OCI-M2 (cell line): ENCODE measurements at regions not wholly inside any gene's neighbourhood (a gene's known extent, or its start where the extent isn't known, plus 50 kb on each side); places are given as distances from the start of the nearest gene placed in this dataset.
"Not testable (repeated sequence)": the region's sequence is repeated elsewhere in the genome, so short reads cannot be mapped to it uniquely, and the experiment has no call there.

Experiments used
- DNase-seq: peaks from one replicate; lab custom pipeline; 2025; ENCODE audit not compliant: unreplicated experiment; lab: John Stamatoyannopoulos, UW

- DNase-seq, result no peak
Observed at GRCh38 chr10:22825841-22826240, 102.0 kb upstream of the ARMC3 start.

GRCh38 chr10:22824984-22825383 is 102.9 kb upstream of the ARMC3 start:
- DNase-seq, result no peak

- DNase-seq, result no peak
Observed at GRCh38 chr10:22824520-22824919, 103.3 kb upstream of the ARMC3 start.

- no peak for DNase-seq
Observed at GRCh38 chr10:22823109-22823508, 104.7 kb upstream of the ARMC3 start.

GRCh38 chr10:22821921-22822320 is 105.9 kb upstream of the ARMC3 start:
- DNase-seq, result not testable (repeated sequence)

GRCh38 chr10:22821501-22821900 is 106.4 kb upstream of the ARMC3 start:
- DNase-seq, result no peak

GRCh38 chr10:22816298-22816653 is 101.9 kb upstream of the PIP4K2A start:
- no peak for DNase-seq

- no peak for DNase-seq
Observed at GRCh38 chr10:22810643-22811465, 96.5 kb upstream of the PIP4K2A start.

GRCh38 chr10:22807238-22807637 is 92.9 kb upstream of the PIP4K2A start:
- DNase-seq, result no peak

GRCh38 chr10:22805304-22805703 is 90.9 kb upstream of the PIP4K2A start:
- DNase-seq, result no peak

- DNase-seq, result no peak
Observed at GRCh38 chr10:22803261-22803885, 89.0 kb upstream of the PIP4K2A start.

- DNase-seq, result no peak
Observed at GRCh38 chr10:22801785-22802184, 87.4 kb upstream of the PIP4K2A start.

GRCh38 chr10:22797796-22798195 is 83.4 kb upstream of the PIP4K2A start:
- not testable (repeated sequence) for DNase-seq

GRCh38 chr10:22795546-22795945 is 81.2 kb upstream of the PIP4K2A start:
- DNase-seq, result no peak

- no peak for DNase-seq
Observed at GRCh38 chr10:22792161-22792560, 77.8 kb upstream of the PIP4K2A start.

- no peak for DNase-seq
Observed at GRCh38 chr10:22791665-22792064, 77.3 kb upstream of the PIP4K2A start.

- no peak for DNase-seq
Observed at GRCh38 chr10:22784668-22785067, 70.3 kb upstream of the PIP4K2A start.

GRCh38 chr10:22783807-22784206 is 69.4 kb upstream of the PIP4K2A start:
- no peak for DNase-seq

GRCh38 chr10:22780474-22780885 is 66.1 kb upstream of the PIP4K2A start:
- no peak for DNase-seq

GRCh38 chr10:22779331-22780019 is 65.1 kb upstream of the PIP4K2A start:
- DNase-seq, result no peak

GRCh38 chr10:22774102-22774501 is 59.7 kb upstream of the PIP4K2A start:
- DNase-seq, result no peak

- not testable (repeated sequence) for DNase-seq
Observed at GRCh38 chr10:22771631-22772030, 57.3 kb upstream of the PIP4K2A start.
